Large intestine (tissue), 3 donors: ENCODE measurements at regions not wholly inside any gene's neighbourhood (a gene's known extent, or its start where the extent isn't known, plus 50 kb on each side); places are given as distances from the start of the nearest gene placed in this dataset.
A peak's percentile ranks its signal among the peaks of the same experiment; 100 is the strongest.

Experiments used
- DNase-seq, 2 donors: peaks; one replicate each; pipeline versions ENCODE4 v3.0.0 to v3.0.0-alpha.2; 2013
- H3K27ac ChIP-seq: one replicate; pipeline ENCODE4 v1.5.1; 2013; ENCODE audit warnings: low read length
- H3K27me3 ChIP-seq: 2 replicates; pipeline ENCODE4 v1.6.1; 2013; ENCODE audit warnings: low read length; ENCODE audit not compliant: control insufficient read depth, insufficient read depth
- H3K36me3 ChIP-seq: 2 replicates; pipeline ENCODE4 v1.6.1; 2013; ENCODE audit warnings: low read length; ENCODE audit not compliant: control insufficient read depth, insufficient read depth
- H3K4me1 ChIP-seq: one replicate; pipeline ENCODE4 v1.6.1; 2013; ENCODE audit warnings: low read length; ENCODE audit not compliant: control insufficient read depth, insufficient read depth
- H3K4me3 ChIP-seq: one replicate; pipeline ENCODE4 v1.5.1; 2013; ENCODE audit warnings: low read length
- H3K9me3 ChIP-seq: one replicate; pipeline ENCODE4 v1.6.1; 2013; ENCODE audit warnings: mild to moderate bottlenecking, low read depth, low read length, moderate library complexity; ENCODE audit not compliant: control insufficient read depth
- whole genome bisulfite sequencing: methylation state at CpG from one replicate; pipeline ENCODE4 v1.1.5; 2013; ENCODE audit warnings: low lambda C conversion rate; ENCODE audit not compliant: insufficient coverage; 5-methylcytosine and 5-hydroxymethylcytosine counted together

- H3K36me3 ChIP-seq = no peaks in the 10 kb centered on the region
- peaks cover 3% of the 10 kb centered on the region for H3K4me1 ChIP-seq
- H3K9me3 ChIP-seq = no peaks in the 10 kb centered on the region
- H3K27ac ChIP-seq = no peak overlapping the region
- no peak overlapping the region for H3K4me3 ChIP-seq
- no peak for DNase-seq
- H3K27me3 ChIP-seq = no peaks in the 10 kb centered on the region
- no CpG with 5 or more reads among the region's 7 CpGs for WGBS
These were observed 264.4 kb downstream of the SYK start for GRCh38 chr9:91066042-91066415.

- WGBS = no CpG with 5 or more reads among the region's 4 CpGs
These were observed 265.2 kb downstream of the SYK start for GRCh38 chr9:91066856-91067255.

GRCh38 chr9:91067306-91067860 lies 265.8 kb downstream of the SYK start:
- DNase-seq = no peak
- Histone ChIP-seq H3K4me3 (no peak overlapping the region), H3K27me3 (no peaks in the 10 kb centered on the region), H3K36me3 (no peaks in the 10 kb centered on the region), H3K27ac (no peak overlapping the region), H3K4me1 (peaks cover 16% of the 10 kb centered on the region), H3K9me3 (no peaks in the 10 kb centered on the region)
- WGBS = no CpG with 5 or more reads among the region's 4 CpGs

More at GRCh38 chr9:91066856-91067255, 265.2 kb downstream of the SYK start:
- Histone ChIP-seq H3K27me3 (no peaks in the 10 kb centered on the region), H3K27ac (no peak overlapping the region), H3K9me3 (no peaks in the 10 kb centered on the region), H3K4me3 (no peak overlapping the region), H3K4me1 (peaks cover 10% of the 10 kb centered on the region), H3K36me3 (no peaks in the 10 kb centered on the region)
- no peak for DNase-seq

GRCh38 chr9:91071184-91071990 lies 269.8 kb downstream of the SYK start:
- H3K36me3 ChIP-seq = no peaks in the 10 kb centered on the region
- H3K9me3 ChIP-seq = no peaks in the 10 kb centered on the region
- no peaks in the 10 kb centered on the region for H3K27me3 ChIP-seq
- DNase-seq = peak; percentile 78 to 88
- peaks cover 20% of the 10 kb centered on the region for H3K4me1 ChIP-seq
- WGBS = 71% methylated on average over 1 of the region's 17 CpGs
- peak overlapping the region; percentile 69 for H3K27ac ChIP-seq
- H3K4me3 ChIP-seq = no peak overlapping the region

- no peak overlapping the region for H3K27ac ChIP-seq
- H3K27me3 ChIP-seq = no peaks in the 10 kb centered on the region
- no peak overlapping the region for H3K4me3 ChIP-seq
- H3K4me1 ChIP-seq = peaks cover 29% of the 10 kb centered on the region
- no peaks in the 10 kb centered on the region for H3K9me3 ChIP-seq
- H3K36me3 ChIP-seq = no peaks in the 10 kb centered on the region
- DNase-seq = peak in 1 of 2 donors; percentile 31
- no CpG with 5 or more reads among the region's 10 CpGs for WGBS
These were observed 271.6 kb downstream of the SYK start for GRCh38 chr9:91073049-91073810.

- no peak overlapping the region for H3K4me3 ChIP-seq
- H3K9me3 ChIP-seq = no peaks in the 10 kb centered on the region
- DNase-seq = peak in 1 of 2 donors; percentile 30
- no peaks in the 10 kb centered on the region for H3K36me3 ChIP-seq
- no peaks in the 10 kb centered on the region for H3K27me3 ChIP-seq
- H3K4me1 ChIP-seq = peaks cover 36% of the 10 kb centered on the region
- 100% methylated on average over 1 of the region's 14 CpGs for WGBS
- H3K27ac ChIP-seq = no peak overlapping the region
These were observed 272.5 kb downstream of the SYK start for GRCh38 chr9:91073811-91074771.

GRCh38 chr9:91074866-91075265 lies 273.2 kb downstream of the SYK start:
- Histone ChIP-seq H3K27me3 (no peaks in the 10 kb centered on the region), H3K36me3 (no peaks in the 10 kb centered on the region), H3K9me3 (no peaks in the 10 kb centered on the region), H3K27ac (no peak overlapping the region), H3K4me3 (no peak overlapping the region), H3K4me1 (peaks cover 37% of the 10 kb centered on the region)
- 90% methylated on average over 2 of the region's 13 CpGs for WGBS
- no peak for DNase-seq

GRCh38 chr9:91075279-91075678 lies 273.7 kb downstream of the SYK start:
- no peak overlapping the region for H3K27ac ChIP-seq
- H3K9me3 ChIP-seq = no peaks in the 10 kb centered on the region
- DNase-seq = no peak
- no CpG with 5 or more reads among the region's 8 CpGs for WGBS
- H3K36me3 ChIP-seq = no peaks in the 10 kb centered on the region
- no peaks in the 10 kb centered on the region for H3K27me3 ChIP-seq
- H3K4me1 ChIP-seq = peaks cover 37% of the 10 kb centered on the region
- no peak overlapping the region for H3K4me3 ChIP-seq

GRCh38 chr9:91077624-91078368 lies 276.2 kb downstream of the SYK start:
- Histone ChIP-seq H3K27me3 (no peaks in the 10 kb centered on the region), H3K4me3 (no peak overlapping the region), H3K27ac (peak overlapping the region; percentile 9), H3K9me3 (no peaks in the 10 kb centered on the region), H3K4me1 (peaks cover 20% of the 10 kb centered on the region), H3K36me3 (no peaks in the 10 kb centered on the region)
- peak in 1 of 2 donors; percentile 48 for DNase-seq
- 40% methylated on average over 1 of the region's 6 CpGs for WGBS
